ENCODE measurements at regions not wholly inside any gene's neighbourhood (a gene's known extent, or its start where the extent isn't known, plus 50 kb on each side); places are given as distances from the start of the nearest gene placed in this dataset.

GRCh38 chr12:27148791-27149190 is 66.4 kb upstream of the C12orf71 start:
- no peak overlapping the region for H3K27ac ChIP-seq (ENCODE audit: extremely low read depth, low read depth, low read length)
- no peaks in the 10 kb centered on the region; the same call in 1 of the 2 replicates for H4K20me1 ChIP-seq (replicated peaks; ENCODE audit: control insufficient read depth, insufficient read depth, low read length)
- H3K36me3 ChIP-seq (ENCODE audit: control insufficient read depth, insufficient read depth, low read length): no peaks in the 10 kb centered on the region
- 0% methylated on average over 2 of the region's 2 CpGs for WGBS (ENCODE audit: insufficient coverage, low coverage, missing lambda C conversion rate)
- CTCF ChIA-PET (ENCODE audit: low intra/inter-chr PET ratio): no interaction called here
- FAIRE-seq: no peak
- no peaks in the 10 kb centered on the region for H3K4me1 ChIP-seq (replicated peaks in 1 of 2; ENCODE audit: control insufficient read depth in 2 of 2, insufficient read depth in 2 of 2, low read length in 2 of 2)
- H2AFZ ChIP-seq (ENCODE audit: low read depth, low read length): no peak overlapping the region
- intact Hi-C loops (cut with micrococcal nuclease) (loop anchor here (10.0 kb wide), 1 partner anchor 156 kb away; no protein-coding TSS in a partner anchor), in situ Hi-C loops (cut with MboI) (no loop called here)
- no peaks in the 10 kb centered on the region for H3K9me1 ChIP-seq (ENCODE audit: control insufficient read depth, insufficient read depth, low read length)
- no peak overlapping the region for H3K4me2 ChIP-seq (ENCODE audit: insufficient read depth, low read length)
- POLR2A ChIA-PET: no interaction called here
- no TSS peak for BruUV-seq (replicated peaks)
- peaks cover 0 to 11% of the 10 kb centered on the region in 2 experiments; a peak in 3 of 5 replicates for H3K27me3 ChIP-seq (ENCODE audit: control insufficient read depth in 2 of 2, insufficient read depth in 2 of 2, low read length in 2 of 2)
- no peak overlapping the region for H3K9ac ChIP-seq (ENCODE audit: insufficient read depth in 1 of 2, low read depth in 2 of 2, low read length in 2 of 2)
- TF ChIP-seq GTF2F1 (IDR thresholded peaks at IDR 0.05; ENCODE audit: low read depth, low read length): no peak
- no peak for TF ChIP-seq RBM14 (IDR thresholded peaks at IDR 0.05; ENCODE audit: borderline replicate concordance, insufficient read depth, low read depth, low read length)
- no peak for TF ChIP-seq ZFPM2 (CRISPR knock-in tag; IDR thresholded peaks at IDR 0.05)
- TF ChIP-seq SNAPC5 (CRISPR knock-in tag; IDR thresholded peaks at IDR 0.05): no peak
- no peak for TF ChIP-seq RBM17 (IDR thresholded peaks at IDR 0.05; ENCODE audit: borderline replicate concordance, low read depth, low read length)
- TF ChIP-seq MCM2 (IDR thresholded peaks at IDR 0.05; ENCODE audit: low read depth): no peak
- H3K4me3 ChIP-seq: no peak overlapping the region
- no peak for ATAC-seq
- no peak for DNase-seq (ENCODE audit: extremely low read depth in 1 of 4, low spot score in 3 of 4)
- H3K9me3 ChIP-seq (replicated peaks; ENCODE audit: control insufficient read depth, insufficient read depth, low read depth, low read length): no peaks in the 10 kb centered on the region
- H3K79me2 ChIP-seq (ENCODE audit: control insufficient read depth, insufficient read depth, low read length): no peaks in the 10 kb centered on the region

- H2AFZ ChIP-seq (ENCODE audit: low read depth, low read length): no peak overlapping the region
- intact Hi-C loops (cut with micrococcal nuclease): no loop called here
- POLR2A ChIA-PET: interaction anchor here (0.9 kb wide), 1 partner anchor 9 kb away, joined by 3 read pairs; no protein-coding TSS in a partner anchor
- no peak; the same call in 2 of the 3 replicates for ATAC-seq
- no peaks in the 10 kb centered on the region for H3K36me3 ChIP-seq (ENCODE audit: control insufficient read depth, insufficient read depth, low read length)
- FAIRE-seq: no peak
- H3K4me1 ChIP-seq (replicated peaks in 1 of 2; ENCODE audit: control insufficient read depth in 2 of 2, insufficient read depth in 2 of 2, low read length in 2 of 2): no peaks in the 10 kb centered on the region
- no peaks in the 10 kb centered on the region; the same call in 1 of the 2 replicates for H4K20me1 ChIP-seq (replicated peaks; ENCODE audit: control insufficient read depth, insufficient read depth, low read length)
- no peak overlapping the region for H3K4me3 ChIP-seq
- H3K27me3 ChIP-seq (ENCODE audit: control insufficient read depth in 2 of 2, insufficient read depth in 2 of 2, low read length in 2 of 2): peaks cover 0 to 14% of the 10 kb centered on the region in 2 experiments; a peak in 3 of 5 replicates
- DNase-seq (ENCODE audit: extremely low read depth in 1 of 4, low spot score in 3 of 4): no peak
- in situ Hi-C loops (cut with MboI): no loop called here
- H3K4me2 ChIP-seq (ENCODE audit: insufficient read depth, low read length): no peak overlapping the region
- H3K9ac ChIP-seq (ENCODE audit: insufficient read depth in 1 of 2, low read depth in 2 of 2, low read length in 2 of 2): no peak overlapping the region
- H3K9me1 ChIP-seq (ENCODE audit: control insufficient read depth, insufficient read depth, low read length): no peaks in the 10 kb centered on the region
- BruUV-seq (replicated peaks): no TSS peak
- WGBS (ENCODE audit: insufficient coverage, low coverage, missing lambda C conversion rate): 0% methylated on average over 3 of the region's 3 CpGs
- CTCF ChIA-PET (ENCODE audit: low intra/inter-chr PET ratio): no interaction called here
- H3K79me2 ChIP-seq (ENCODE audit: control insufficient read depth, insufficient read depth, low read length): no peaks in the 10 kb centered on the region
- H3K9me3 ChIP-seq (replicated peaks; ENCODE audit: control insufficient read depth, insufficient read depth, low read depth, low read length): no peaks in the 10 kb centered on the region
- no peak overlapping the region for H3K27ac ChIP-seq (ENCODE audit: extremely low read depth, low read depth, low read length)
- TF ChIP-seq POLR2G (IDR thresholded peaks at IDR 0.05; ENCODE audit: low read depth, low read length): no peak
- no peak for TF ChIP-seq HMBOX1 (IDR thresholded peaks at IDR 0.05)
- no peak for TF ChIP-seq ZNF124 (CRISPR knock-in tag; IDR thresholded peaks at IDR 0.05)
- no peak for TF ChIP-seq SRSF9 (IDR thresholded peaks at IDR 0.05; ENCODE audit: borderline replicate concordance, low read depth, low read length)
- TF ChIP-seq CLOCK (CRISPR knock-in tag; IDR thresholded peaks at IDR 0.05; ENCODE audit: borderline replicate concordance): no peak
- no peak for TF ChIP-seq HES1 (IDR thresholded peaks at IDR 0.05; ENCODE audit: low read depth)
Measured at GRCh38 chr12:27151479-27151878, 69.1 kb upstream of the C12orf71 start.
